ENCODE measurements at regions not wholly inside any gene's neighbourhood (a gene's known extent, or its start where the extent isn't known, plus 50 kb on each side); places are given as distances from the start of the nearest gene placed in this dataset.

DNA sequence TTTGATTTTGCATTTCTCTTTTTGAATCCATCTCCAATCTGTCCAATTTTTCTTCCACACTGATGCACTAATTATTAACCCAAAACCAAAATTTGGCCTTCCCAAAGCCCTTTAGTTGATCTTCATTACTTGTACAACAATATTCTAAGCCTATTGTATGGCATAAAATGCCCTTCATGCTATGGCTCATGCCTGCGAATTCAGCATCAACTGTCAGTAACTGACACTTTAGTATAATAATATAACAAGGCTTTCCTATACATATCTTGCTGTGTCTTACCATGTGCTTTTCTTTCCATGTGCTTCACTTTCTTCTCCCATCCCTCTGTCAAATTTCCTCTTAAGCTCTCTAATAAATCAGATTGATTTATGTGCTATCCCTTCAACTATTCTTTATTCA, 154.0 kb upstream of the TFPI start:
- no peak overlapping the region for H3K4me3 ChIP-seq (ENCODE audit: low read depth, low read length)
- TF ChIP-seq, protein P1, sequence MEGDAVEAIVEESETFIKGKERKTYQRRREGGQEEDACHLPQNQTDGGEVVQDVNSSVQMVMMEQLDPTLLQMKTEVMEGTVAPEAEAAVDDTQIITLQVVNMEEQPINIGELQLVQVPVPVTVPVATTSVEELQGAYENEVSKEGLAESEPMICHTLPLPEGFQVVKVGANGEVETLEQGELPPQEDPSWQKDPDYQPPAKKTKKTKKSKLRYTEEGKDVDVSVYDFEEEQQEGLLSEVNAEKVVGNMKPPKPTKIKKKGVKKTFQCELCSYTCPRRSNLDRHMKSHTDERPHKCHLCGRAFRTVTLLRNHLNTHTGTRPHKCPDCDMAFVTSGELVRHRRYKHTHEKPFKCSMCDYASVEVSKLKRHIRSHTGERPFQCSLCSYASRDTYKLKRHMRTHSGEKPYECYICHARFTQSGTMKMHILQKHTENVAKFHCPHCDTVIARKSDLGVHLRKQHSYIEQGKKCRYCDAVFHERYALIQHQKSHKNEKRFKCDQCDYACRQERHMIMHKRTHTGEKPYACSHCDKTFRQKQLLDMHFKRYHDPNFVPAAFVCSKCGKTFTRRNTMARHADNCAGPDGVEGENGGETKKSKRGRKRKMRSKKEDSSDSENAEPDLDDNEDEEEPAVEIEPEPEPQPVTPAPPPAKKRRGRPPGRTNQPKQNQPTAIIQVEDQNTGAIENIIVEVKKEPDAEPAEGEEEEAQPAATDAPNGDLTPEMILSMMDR (IDR thresholded peaks at IDR 0.05; ENCODE audit: low read depth, low read length): no peak

GRCh38 chr2:187709065-187709464, 154.8 kb upstream of the TFPI start:
- TF ChIP-seq, protein P1 (IDR thresholded peaks at IDR 0.05; ENCODE audit: low read depth, low read length): no peak
- no peak overlapping the region for H3K4me3 ChIP-seq (ENCODE audit: low read depth, low read length)

- H3K4me3 ChIP-seq (ENCODE audit: low read depth, low read length): no peak overlapping the region
- TF ChIP-seq, protein P1 (IDR thresholded peaks at IDR 0.05; ENCODE audit: low read depth, low read length): no peak
Measured at GRCh38 chr2:187710791-187711521, 156.7 kb upstream of the TFPI start.

DNA sequence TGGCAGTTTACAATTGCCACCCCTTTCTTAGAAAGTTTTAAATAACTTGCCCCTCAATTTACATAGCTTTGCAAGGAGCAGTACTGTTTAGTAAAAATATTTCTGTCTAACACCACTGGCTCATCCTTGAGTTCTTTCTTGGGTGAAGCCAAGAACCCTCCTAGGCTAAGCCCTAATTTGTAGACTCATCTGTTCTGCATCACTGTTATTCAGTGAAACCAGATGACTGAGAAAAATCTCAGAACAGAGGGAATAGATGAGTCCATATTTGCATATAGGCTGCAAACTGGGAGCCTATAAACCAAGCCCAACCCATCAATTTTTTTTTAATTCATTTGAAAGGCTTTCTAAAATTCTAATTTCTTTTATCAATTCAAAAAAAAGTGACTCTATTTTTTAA, 161.4 kb upstream of the TFPI start:
- TF ChIP-seq, protein P1 (IDR thresholded peaks at IDR 0.05; ENCODE audit: low read depth, low read length): no peak
- no peak overlapping the region for H3K4me3 ChIP-seq (ENCODE audit: low read depth, low read length)

- H3K4me3 ChIP-seq (ENCODE audit: low read depth, low read length): no peak overlapping the region
- TF ChIP-seq, protein P1 (IDR thresholded peaks at IDR 0.05; ENCODE audit: low read depth, low read length): no peak
Measured at GRCh38 chr2:187716301-187716700, 162.1 kb upstream of the TFPI start.

DNA sequence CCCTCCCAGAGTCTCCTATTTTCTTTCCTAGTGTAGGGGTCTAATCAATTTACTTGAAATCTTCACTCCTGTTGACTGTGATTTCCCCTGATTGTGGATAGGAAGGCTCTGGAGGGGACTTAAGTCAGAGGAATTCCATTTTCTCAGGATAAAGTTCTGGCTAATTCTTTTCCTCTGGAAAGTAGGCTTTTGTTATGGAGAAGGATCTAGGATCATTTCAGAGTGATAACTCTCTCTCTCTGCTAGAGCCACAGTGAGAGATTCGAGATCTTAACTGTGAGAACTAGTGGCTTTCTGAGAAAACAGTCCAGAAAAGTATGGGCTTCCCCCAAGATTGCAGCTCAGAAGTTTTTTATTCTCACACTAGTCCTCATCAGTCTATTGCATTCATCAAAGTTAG, 163.9 kb upstream of the TFPI start:
- H3K4me3 ChIP-seq (ENCODE audit: low read depth, low read length): no peak overlapping the region
- TF ChIP-seq, protein P1 (IDR thresholded peaks at IDR 0.05; ENCODE audit: low read depth, low read length): no peak

DNA sequence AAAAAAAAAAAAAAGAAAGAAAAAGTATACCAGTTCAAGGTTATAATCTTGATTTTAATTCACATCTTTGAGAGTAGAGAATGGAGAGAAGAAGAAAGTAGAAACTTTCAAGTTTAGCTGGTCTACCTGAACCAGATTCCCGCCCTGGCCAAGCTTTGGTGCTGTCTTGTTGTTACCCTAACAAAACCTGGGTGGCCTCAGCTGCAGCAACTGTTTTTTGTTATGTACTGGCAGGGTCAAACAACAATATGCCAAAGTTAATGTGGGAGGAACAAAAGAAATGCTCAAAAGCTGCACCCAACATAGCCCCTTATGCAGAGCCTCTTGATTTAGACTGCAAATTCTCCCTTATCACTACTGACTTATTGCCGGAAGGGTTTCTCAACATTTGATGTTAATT, 165.3 kb upstream of the TFPI start:
- H3K4me3 ChIP-seq (ENCODE audit: low read depth, low read length): no peak overlapping the region
- TF ChIP-seq, protein P1 (IDR thresholded peaks at IDR 0.05; ENCODE audit: low read depth, low read length): no peak
